ENCODE measurements at regions not wholly inside any gene's neighbourhood (a gene's known extent, or its start where the extent isn't known, plus 50 kb on each side); places are given as distances from the start of the nearest gene placed in this dataset.

GRCh38 chr7:94760446-94761100, 104.6 kb upstream of the SGCE start:
- 91 to 96% (median 92%) methylated on average over 2 of the region's 2 CpGs for WGBS, 3 donors

GRCh38 chr7:94761451-94761850, 105.5 kb upstream of the SGCE start:
- DNase-seq = no peak
- Histone ChIP-seq H3K4me1 (ENCODE audit: insufficient read depth) (no peaks in the 10 kb centered on the region), H3K36me3 (no peaks in the 10 kb centered on the region), H3K27ac (no peak overlapping the region), H3K27me3 (no peaks in the 10 kb centered on the region), H3K4me3 (no peak overlapping the region), H3K9me3 (no peaks in the 10 kb centered on the region)
- intact Hi-C loops (cut with DNase I) = no loop called here
- TF ChIP-seq EP300 (IDR thresholded peaks at IDR 0.05) (no peak), CTCF (IDR thresholded peaks at IDR 0.05) (no peak), POLR2A (IDR thresholded peaks at IDR 0.05) (no peak)

More at GRCh38 chr7:94760446-94761100, 104.6 kb upstream of the SGCE start:
- intact Hi-C loops (cut with DNase I) = no loop called here
- Histone ChIP-seq H3K9me3 (no peaks in the 10 kb centered on the region), H3K27me3 (no peaks in the 10 kb centered on the region), H3K4me3 (no peak overlapping the region), H3K4me1 (ENCODE audit: insufficient read depth) (no peaks in the 10 kb centered on the region), H3K27ac (no peak overlapping the region), H3K36me3 (no peaks in the 10 kb centered on the region)
- no peak for TF ChIP-seq POLR2A (IDR thresholded peaks at IDR 0.05)
- TF ChIP-seq EP300 (IDR thresholded peaks at IDR 0.05) = no peak
- TF ChIP-seq CTCF (IDR thresholded peaks at IDR 0.05) = no peak
- DNase-seq = no peak

GRCh38 chr7:94763268-94763667, 107.3 kb upstream of the SGCE start:
- Histone ChIP-seq H3K4me1 (ENCODE audit: insufficient read depth) (no peaks in the 10 kb centered on the region), H3K27ac (no peak overlapping the region), H3K9me3 (no peaks in the 10 kb centered on the region), H3K36me3 (no peaks in the 10 kb centered on the region), H3K27me3 (no peaks in the 10 kb centered on the region), H3K4me3 (no peak overlapping the region)
- TF ChIP-seq POLR2A (IDR thresholded peaks at IDR 0.05) (no peak), CTCF (IDR thresholded peaks at IDR 0.05) (no peak), EP300 (IDR thresholded peaks at IDR 0.05) (no peak)
- intact Hi-C loops (cut with DNase I) = no loop called here
- no peak for DNase-seq
- WGBS, 3 donors = 31 to 63% (median 51%) methylated on average over 3 of the region's 3 CpGs

- no peak overlapping the region for H3K4me3 ChIP-seq
- H3K27ac ChIP-seq = no peak overlapping the region
- intact Hi-C loops (cut with DNase I) = no loop called here
- TF ChIP-seq CTCF (IDR thresholded peaks at IDR 0.05) (no peak), EP300 (IDR thresholded peaks at IDR 0.05) (no peak), POLR2A (IDR thresholded peaks at IDR 0.05) (no peak)
- no peaks in the 10 kb centered on the region for H3K27me3 ChIP-seq
- H3K4me1 ChIP-seq (ENCODE audit: insufficient read depth) = no peaks in the 10 kb centered on the region
- H3K9me3 ChIP-seq = no peaks in the 10 kb centered on the region
- WGBS, 3 donors = 85 to 95% (median 89%) methylated on average over 2 of the region's 2 CpGs
- no peaks in the 10 kb centered on the region for H3K36me3 ChIP-seq
- DNase-seq = no peak
Observed at GRCh38 chr7:94769724-94770123, 113.8 kb upstream of the SGCE start.
